ENCODE measurements at regions not wholly inside any gene's neighbourhood (a gene's known extent, or its start where the extent isn't known, plus 50 kb on each side); places are given as distances from the start of the nearest gene placed in this dataset.

DNA sequence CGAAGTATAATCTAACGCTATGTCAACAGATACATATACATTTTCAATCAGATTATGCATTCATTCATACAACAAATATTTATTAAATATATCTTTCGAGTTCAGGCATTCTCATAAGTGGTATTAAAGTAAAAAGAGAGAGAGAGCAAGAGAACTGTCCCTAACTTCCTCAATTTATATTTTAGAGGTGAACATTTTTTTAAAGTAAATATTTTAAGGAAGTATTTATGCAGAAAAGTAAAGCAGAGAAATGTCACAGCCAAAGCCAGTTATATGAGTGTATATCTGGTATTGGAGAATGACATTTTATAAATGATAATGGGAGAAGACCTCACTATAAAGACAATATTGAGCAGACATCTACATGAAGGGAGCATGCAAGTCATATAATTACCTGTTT lies 667.3 kb upstream of the CDH9 start:
- Mint-ChIP-seq H3K4me1 (ENCODE audit: low read depth) (no peaks in the 10 kb centered on the region), H3K27me3 (no peaks in the 10 kb centered on the region), H3K4me3 (no peak overlapping the region), H3K36me3 (ENCODE audit: low read depth) (no peaks in the 10 kb centered on the region), H3K27ac (no peak overlapping the region), H3K9me3 (peaks cover 6% of the 10 kb centered on the region)
- Histone ChIP-seq H3K4me1 (ENCODE audit: insufficient read depth, low read length) (no peaks in the 10 kb centered on the region), H3K27me3 (ENCODE audit: control insufficient read depth in 1 of 2, insufficient read depth in 2 of 2, low read length in 2 of 2) (no peaks in the 10 kb centered on the region), H3K27ac (ENCODE audit: low read depth in 1 of 2, low read length in 2 of 2) (no peak overlapping the region), H3K9me3 (ENCODE audit: control insufficient read depth in 1 of 2, insufficient read depth in 1 of 2, low read length in 2 of 2) (no peaks in the 10 kb centered on the region), H3K36me3 (ENCODE audit: insufficient read depth, low read length) (no peaks in the 10 kb centered on the region), H3K4me3 (ENCODE audit: low read length) (no peak overlapping the region)
- DNase-seq (no peak), ATAC-seq (ENCODE audit: poor library complexity) (no peak)
- TF ChIP-seq, protein P1, sequence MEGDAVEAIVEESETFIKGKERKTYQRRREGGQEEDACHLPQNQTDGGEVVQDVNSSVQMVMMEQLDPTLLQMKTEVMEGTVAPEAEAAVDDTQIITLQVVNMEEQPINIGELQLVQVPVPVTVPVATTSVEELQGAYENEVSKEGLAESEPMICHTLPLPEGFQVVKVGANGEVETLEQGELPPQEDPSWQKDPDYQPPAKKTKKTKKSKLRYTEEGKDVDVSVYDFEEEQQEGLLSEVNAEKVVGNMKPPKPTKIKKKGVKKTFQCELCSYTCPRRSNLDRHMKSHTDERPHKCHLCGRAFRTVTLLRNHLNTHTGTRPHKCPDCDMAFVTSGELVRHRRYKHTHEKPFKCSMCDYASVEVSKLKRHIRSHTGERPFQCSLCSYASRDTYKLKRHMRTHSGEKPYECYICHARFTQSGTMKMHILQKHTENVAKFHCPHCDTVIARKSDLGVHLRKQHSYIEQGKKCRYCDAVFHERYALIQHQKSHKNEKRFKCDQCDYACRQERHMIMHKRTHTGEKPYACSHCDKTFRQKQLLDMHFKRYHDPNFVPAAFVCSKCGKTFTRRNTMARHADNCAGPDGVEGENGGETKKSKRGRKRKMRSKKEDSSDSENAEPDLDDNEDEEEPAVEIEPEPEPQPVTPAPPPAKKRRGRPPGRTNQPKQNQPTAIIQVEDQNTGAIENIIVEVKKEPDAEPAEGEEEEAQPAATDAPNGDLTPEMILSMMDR (IDR thresholded peaks at IDR 0.05) = no peak
- intact Hi-C loops (cut with DNase I, micrococcal nuclease) = no loop called here
- ChIA-PET CTCF (no interaction called here), POLR2A (no interaction called here)

- ChIA-PET POLR2A (no interaction called here), CTCF (no interaction called here)
- no peak for ATAC-seq (ENCODE audit: poor library complexity)
- peaks cover 9% of the 10 kb centered on the region for H3K9me3 Mint-ChIP-seq
- no peaks in the 10 kb centered on the region for H3K4me1 Mint-ChIP-seq (ENCODE audit: low read depth)
- Histone ChIP-seq H3K4me1 (ENCODE audit: insufficient read depth, low read length) (no peaks in the 10 kb centered on the region), H3K4me3 (ENCODE audit: low read length) (no peak overlapping the region), H3K27me3 (ENCODE audit: control insufficient read depth in 1 of 2, insufficient read depth in 2 of 2, low read length in 2 of 2) (no peaks in the 10 kb centered on the region), H3K27ac (ENCODE audit: low read depth in 1 of 2, low read length in 2 of 2) (no peak overlapping the region), H3K36me3 (ENCODE audit: insufficient read depth, low read length) (no peaks in the 10 kb centered on the region), H3K9me3 (ENCODE audit: control insufficient read depth in 1 of 2, insufficient read depth in 1 of 2, low read length in 2 of 2) (no peaks in the 10 kb centered on the region)
- TF ChIP-seq, protein P1 (IDR thresholded peaks at IDR 0.05) = no peak
- intact Hi-C loops (cut with DNase I, micrococcal nuclease) = no loop called here
- no peaks in the 10 kb centered on the region for H3K36me3 Mint-ChIP-seq (ENCODE audit: low read depth)
- no peaks in the 10 kb centered on the region for H3K27me3 Mint-ChIP-seq
- no peak overlapping the region for H3K27ac Mint-ChIP-seq
- H3K4me3 Mint-ChIP-seq = no peak overlapping the region
- no peak for DNase-seq
Observed at GRCh38 chr5:27701931-27702903, 663.8 kb upstream of the CDH9 start.

- no peaks in the 10 kb centered on the region for H3K36me3 ChIP-seq (ENCODE audit: insufficient read depth, low read length)
- H3K27me3 ChIP-seq (ENCODE audit: control insufficient read depth in 1 of 2, insufficient read depth in 2 of 2, low read length in 2 of 2) = no peaks in the 10 kb centered on the region
- CTCF ChIA-PET = no interaction called here
- H3K9me3 ChIP-seq (ENCODE audit: control insufficient read depth in 1 of 2, insufficient read depth in 1 of 2, low read length in 2 of 2) = no peaks in the 10 kb centered on the region
- POLR2A ChIA-PET = no interaction called here
- H3K4me3 ChIP-seq (ENCODE audit: low read length) = no peak overlapping the region
- no peaks in the 10 kb centered on the region for H3K4me1 ChIP-seq (ENCODE audit: insufficient read depth, low read length)
- no peak for ATAC-seq (ENCODE audit: poor library complexity)
- DNase-seq = no peak
- Mint-ChIP-seq H3K36me3 (ENCODE audit: low read depth) (no peaks in the 10 kb centered on the region), H3K4me1 (ENCODE audit: low read depth) (no peaks in the 10 kb centered on the region), H3K9me3 (peaks cover 11% of the 10 kb centered on the region), H3K27me3 (no peaks in the 10 kb centered on the region), H3K27ac (no peak overlapping the region), H3K4me3 (no peak overlapping the region)
- TF ChIP-seq, protein P1 (IDR thresholded peaks at IDR 0.05) = no peak
- no peak overlapping the region for H3K27ac ChIP-seq (ENCODE audit: low read depth in 1 of 2, low read length in 2 of 2)
- intact Hi-C loops (cut with DNase I, micrococcal nuclease) = no loop called here
Observed at GRCh38 chr5:27700526-27700925, 662.1 kb upstream of the CDH9 start.

All from CD4-positive, alpha-beta T cell (primary cell).